Ishikawa (cell line): ENCODE measurements at regions not wholly inside any gene's neighbourhood (a gene's known extent, or its start where the extent isn't known, plus 50 kb on each side); places are given as distances from the start of the nearest gene placed in this dataset.

Source experiments
- CREB1 ChIP-seq: IDR thresholded peaks from 2 replicates; pipeline ENCODE4 v1.6.1; 2012; ENCODE audit warnings: low read depth
- EP300 ChIP-seq: IDR thresholded peaks from 2 replicates; pipeline ENCODE4 v1.6.1; 2012; ENCODE audit warnings: borderline replicate concordance
- MAX ChIP-seq: IDR thresholded peaks from 2 replicates; pipeline ENCODE4 v1.6.1; 2012
- RAD21 ChIP-seq: IDR thresholded peaks from 2 replicates; pipeline ENCODE4 v1.6.1; 2012; ENCODE audit warnings: low read depth
- TAF1 ChIP-seq: IDR thresholded peaks from 2 replicates; pipeline ENCODE4 v1.6.1; 2012; ENCODE audit warnings: low read depth, mild to moderate bottlenecking
- ZBTB7A ChIP-seq: IDR thresholded peaks from 2 replicates; pipeline ENCODE4 v1.6.1; 2012; ENCODE audit warnings: low read depth
- TF ChIP-seq, protein P1 (sequence below): IDR thresholded peaks from 2 replicates; pipeline ENCODE4 v1.6.1; 2012

GRCh38 chr18:41140506-41140905 is 814.5 kb upstream of the PIK3C3 start:
- TF ChIP-seq RAD21 (no peak), CREB1 (no peak), TAF1 (no peak), MAX (no peak), ZBTB7A (no peak), EP300 (no peak)
- TF ChIP-seq, protein P1, sequence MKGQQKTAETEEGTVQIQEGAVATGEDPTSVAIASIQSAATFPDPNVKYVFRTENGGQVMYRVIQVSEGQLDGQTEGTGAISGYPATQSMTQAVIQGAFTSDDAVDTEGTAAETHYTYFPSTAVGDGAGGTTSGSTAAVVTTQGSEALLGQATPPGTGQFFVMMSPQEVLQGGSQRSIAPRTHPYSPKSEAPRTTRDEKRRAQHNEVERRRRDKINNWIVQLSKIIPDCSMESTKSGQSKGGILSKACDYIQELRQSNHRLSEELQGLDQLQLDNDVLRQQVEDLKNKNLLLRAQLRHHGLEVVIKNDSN: no peak
